H9 (cell line): ENCODE measurements at regions not wholly inside any gene's neighbourhood (a gene's known extent, or its start where the extent isn't known, plus 50 kb on each side); places are given as distances from the start of the nearest gene placed in this dataset.

Experiments
- DNase-seq: peaks from one replicate; pipeline ENCODE4 v3.0.0-alpha.2; 2017
- H2AFZ ChIP-seq: one replicate; pipeline ENCODE4 v1.6.1; 2013; ENCODE audit warnings: mild to moderate bottlenecking, low read length, control low read depth, moderate library complexity
- H2AK5ac ChIP-seq: 2 replicates; pipeline ENCODE4 v1.6.1; 2013; ENCODE audit warnings: low read length, control low read depth, mixed read lengths; ENCODE audit not compliant: insufficient read length
- H2BK120ac ChIP-seq: one replicate; pipeline ENCODE4 v1.6.1; 2013; ENCODE audit warnings: low read depth, mild to moderate bottlenecking, low read length, control low read depth, inconsistent platforms; ENCODE audit not compliant: poor library complexity, severe bottlenecking
- H2BK12ac ChIP-seq: 2 replicates; pipeline ENCODE4 v1.6.1; 2013; ENCODE audit warnings: low read length, control low read depth, mixed read lengths, low read depth; ENCODE audit not compliant: insufficient read length
- H2BK15ac ChIP-seq: 2 replicates; pipeline ENCODE4 v1.6.1; 2013; ENCODE audit warnings: low read depth, low read length, control low read depth
- H2BK20ac ChIP-seq: one replicate; pipeline ENCODE4 v1.6.1; 2013; ENCODE audit warnings: low read depth, mild to moderate bottlenecking, low read length, control low read depth, inconsistent platforms; ENCODE audit not compliant: poor library complexity, severe bottlenecking
- H2BK5ac ChIP-seq: 2 replicates; pipeline ENCODE4 v1.6.1; 2013; ENCODE audit warnings: low read length, control low read depth, mixed read lengths; ENCODE audit not compliant: insufficient read length
- H3K14ac ChIP-seq: 2 replicates; pipeline ENCODE4 v1.6.1; 2013; ENCODE audit warnings: low read length, control low read depth; ENCODE audit not compliant: insufficient read depth
- H3K18ac ChIP-seq: 2 replicates; pipeline ENCODE4 v1.6.1; 2013; ENCODE audit warnings: low read depth, mild to moderate bottlenecking, mixed read lengths, low read length, control low read depth; ENCODE audit not compliant: insufficient read length
- H3K23ac ChIP-seq: 2 replicates; pipeline ENCODE4 v1.6.1; 2013; ENCODE audit warnings: low read length, control low read depth, mixed read lengths, low read depth; ENCODE audit not compliant: insufficient read length
- H3K23me2 ChIP-seq: 2 replicates; pipeline ENCODE4 v1.6.1; 2013; ENCODE audit warnings: low read depth, mild to moderate bottlenecking, mixed read lengths, low read length, control low read depth; ENCODE audit not compliant: insufficient read length, poor library complexity, severe bottlenecking
- H3K27ac ChIP-seq: 2 replicates; pipeline ENCODE4 v1.5.1; 2013; ENCODE audit warnings: low read length, control low read depth, mixed read lengths, low read depth; ENCODE audit not compliant: insufficient read length
- H3K27me3 ChIP-seq: 2 replicates; pipeline ENCODE4 v1.6.1; 2013; ENCODE audit warnings: low read length, control low read depth, inconsistent platforms; ENCODE audit not compliant: insufficient read depth
- H3K4ac ChIP-seq: 2 replicates; pipeline ENCODE4 v1.6.1; 2013; ENCODE audit warnings: low read depth, mild to moderate bottlenecking, control low read depth, inconsistent platforms, low read length, moderate library complexity
- H3K4me1 ChIP-seq: 2 replicates; pipeline ENCODE4 v1.6.1; 2013; ENCODE audit warnings: low read length, control low read depth, inconsistent platforms; ENCODE audit not compliant: insufficient read depth
- H3K4me2 ChIP-seq: 2 replicates; pipeline ENCODE4 v1.6.1; 2013; ENCODE audit warnings: low read length, control low read depth, mixed read lengths; ENCODE audit not compliant: insufficient read length, insufficient read depth
- H3K56ac ChIP-seq: 2 replicates; pipeline ENCODE4 v1.6.1; 2013; ENCODE audit warnings: low read depth, mild to moderate bottlenecking, mixed read lengths, low read length, control low read depth; ENCODE audit not compliant: insufficient read length
- H3K79me1 ChIP-seq: 2 replicates; pipeline ENCODE4 v1.6.1; 2013; ENCODE audit warnings: low read depth, mild to moderate bottlenecking, moderate library complexity, low read length, control low read depth, inconsistent platforms; ENCODE audit not compliant: insufficient read depth, poor library complexity, severe bottlenecking
- H3K79me2 ChIP-seq: 2 replicates; pipeline ENCODE4 v1.6.1; 2013; ENCODE audit warnings: low read length, control low read depth, inconsistent platforms; ENCODE audit not compliant: insufficient read depth
- H3K9ac ChIP-seq: 2 replicates; pipeline ENCODE4 v1.6.1; 2013; ENCODE audit warnings: low read length, control low read depth, mixed read lengths; ENCODE audit not compliant: insufficient read length; ENCODE audit errors: extremely low read depth
- H3K9me3 ChIP-seq: one replicate; pipeline ENCODE4 v1.6.1; 2013; ENCODE audit warnings: low read depth, low read length, inconsistent platforms; ENCODE audit not compliant: control insufficient read depth
- H3T11ph ChIP-seq: one replicate; pipeline ENCODE4 v1.6.1; 2013; ENCODE audit warnings: mild to moderate bottlenecking, low read length, control low read depth, inconsistent platforms
- H4K20me1 ChIP-seq: one replicate; pipeline ENCODE4 v1.6.1; 2013; ENCODE audit not compliant: control insufficient read depth, insufficient read length, insufficient read depth
- H4K5ac ChIP-seq: 2 replicates; pipeline ENCODE4 v1.6.1; 2013; ENCODE audit warnings: low read depth, mild to moderate bottlenecking, mixed read lengths, low read length, control low read depth; ENCODE audit not compliant: insufficient read length
- H4K8ac ChIP-seq: replicated peaks from 2 replicates; pipeline ENCODE4 v1.6.1; 2013; ENCODE audit warnings: low read length, control low read depth, mixed read lengths, low read depth; ENCODE audit not compliant: insufficient read length
- H4K91ac ChIP-seq: 2 replicates; pipeline ENCODE4 v1.6.1; 2013; ENCODE audit warnings: low read depth, mild to moderate bottlenecking, moderate library complexity, mixed read lengths, low read length, control low read depth; ENCODE audit not compliant: insufficient read length
- H3K27ac Mint-ChIP-seq, 3 experiments: 2 replicates in 2 of 3; 3 replicates in 1 of 3; pipeline ENCODE4 v1.8.0; 2020 to 2021; ENCODE audit warnings: mixed read lengths in 3 of 3, mild to moderate bottlenecking in 1 of 3, moderate library complexity in 1 of 3
- H3K27me3 Mint-ChIP-seq: 2 replicates; pipeline ENCODE4 v1.8.0; 2021; ENCODE audit warnings: low read depth, mild to moderate bottlenecking, moderate library complexity, mixed read lengths
- H3K36me3 Mint-ChIP-seq, 3 experiments: 2 replicates in 2 of 3; 3 replicates in 1 of 3; pipeline ENCODE4 v1.8.0; 2020 to 2021; ENCODE audit warnings: low read depth in 3 of 3, mixed read lengths in 3 of 3; ENCODE audit not compliant: insufficient read depth in 1 of 3
- H3K4me1 Mint-ChIP-seq, 2 experiments: 2 replicates each; pipeline ENCODE4 v1.8.0; 2020; ENCODE audit warnings: mixed read lengths in 2 of 2
- H3K4me3 Mint-ChIP-seq, 2 experiments: 2 replicates in 1 of 2; 3 replicates in 1 of 2; pipeline ENCODE4 v1.8.0; 2020 to 2021; ENCODE audit warnings: mild to moderate bottlenecking in 2 of 2, mixed read lengths in 2 of 2, moderate library complexity in 1 of 2
- H3K9me3 Mint-ChIP-seq, 2 experiments: 2 replicates in 1 of 2; 3 replicates in 1 of 2; pipeline ENCODE4 v1.8.0; 2020; ENCODE audit warnings: mild to moderate bottlenecking in 2 of 2, mixed read lengths in 2 of 2, moderate library complexity in 1 of 2
- WGBS: extraction: QIAGEN DNeasy Blood & Tissue Kit; methylation state at CpG from one replicate; pipeline ENCODE4 v1.1.7; 2013; ENCODE audit warnings: missing lambda C conversion rate, low lambda C conversion rate, mixed read lengths; ENCODE audit not compliant: insufficient read length; ENCODE audit errors: extremely low coverage; 5-methylcytosine and 5-hydroxymethylcytosine counted together
- TF ChIP-seq, protein P1 (sequence below): fragments of 200-600 bp; sonication (generic); conservative IDR thresholded peaks from 3 replicates; pipeline ENCODE4 v1.8.0; 2021; ENCODE audit warnings: antibody characterized with exemption, mild to moderate bottlenecking

DNA sequence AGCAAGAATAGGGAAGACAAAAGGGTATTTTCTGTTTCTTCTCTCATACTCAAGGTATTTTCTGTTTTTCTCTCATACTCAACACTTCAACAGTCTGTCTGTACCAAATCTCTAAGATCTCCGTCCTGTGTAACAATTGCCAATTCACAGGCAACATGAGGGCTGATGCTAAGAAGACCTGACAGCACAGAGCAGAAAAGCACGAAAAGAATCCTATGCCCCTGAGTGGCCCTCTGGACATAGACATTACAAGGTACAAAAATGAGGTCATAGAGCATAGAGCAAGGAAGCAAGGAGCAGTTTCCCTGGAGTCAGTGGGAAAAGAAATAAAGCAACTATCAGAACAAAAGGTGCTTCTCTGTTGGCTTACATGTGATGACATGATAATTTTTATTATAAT is 1612.6 kb upstream of the CELF4 start:
- no peak overlapping the region for H2AK5ac ChIP-seq
- no peak overlapping the region for H3K27ac ChIP-seq
- WGBS: no CpG with 5 or more reads among the region's 2 CpGs
- H3K4ac ChIP-seq: no peak overlapping the region
- no peaks in the 10 kb centered on the region; the same call in 1 of the 2 replicates for H3K4me1 ChIP-seq
- no peak overlapping the region for H2BK12ac ChIP-seq
- H3K18ac ChIP-seq: no peak overlapping the region
- H3K9me3 ChIP-seq: no peaks in the 10 kb centered on the region
- TF ChIP-seq, protein P1, sequence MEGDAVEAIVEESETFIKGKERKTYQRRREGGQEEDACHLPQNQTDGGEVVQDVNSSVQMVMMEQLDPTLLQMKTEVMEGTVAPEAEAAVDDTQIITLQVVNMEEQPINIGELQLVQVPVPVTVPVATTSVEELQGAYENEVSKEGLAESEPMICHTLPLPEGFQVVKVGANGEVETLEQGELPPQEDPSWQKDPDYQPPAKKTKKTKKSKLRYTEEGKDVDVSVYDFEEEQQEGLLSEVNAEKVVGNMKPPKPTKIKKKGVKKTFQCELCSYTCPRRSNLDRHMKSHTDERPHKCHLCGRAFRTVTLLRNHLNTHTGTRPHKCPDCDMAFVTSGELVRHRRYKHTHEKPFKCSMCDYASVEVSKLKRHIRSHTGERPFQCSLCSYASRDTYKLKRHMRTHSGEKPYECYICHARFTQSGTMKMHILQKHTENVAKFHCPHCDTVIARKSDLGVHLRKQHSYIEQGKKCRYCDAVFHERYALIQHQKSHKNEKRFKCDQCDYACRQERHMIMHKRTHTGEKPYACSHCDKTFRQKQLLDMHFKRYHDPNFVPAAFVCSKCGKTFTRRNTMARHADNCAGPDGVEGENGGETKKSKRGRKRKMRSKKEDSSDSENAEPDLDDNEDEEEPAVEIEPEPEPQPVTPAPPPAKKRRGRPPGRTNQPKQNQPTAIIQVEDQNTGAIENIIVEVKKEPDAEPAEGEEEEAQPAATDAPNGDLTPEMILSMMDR: no peak
- no peaks in the 10 kb centered on the region for H3K79me1 ChIP-seq
- no peak for DNase-seq
- H4K91ac ChIP-seq: no peak overlapping the region
- H3K14ac ChIP-seq: no peak overlapping the region
- H4K8ac ChIP-seq: no peak overlapping the region
- H3K9me3 Mint-ChIP-seq: no peaks in the 10 kb centered on the region
- H2BK120ac ChIP-seq: no peak overlapping the region
- H2AFZ ChIP-seq: no peak overlapping the region
- no peak overlapping the region for H3K4me3 Mint-ChIP-seq
- H3K27me3 ChIP-seq: no peaks in the 10 kb centered on the region
- no peak overlapping the region for H3K23ac ChIP-seq
- no peak overlapping the region for H3K56ac ChIP-seq
- no peaks in the 10 kb centered on the region for H3K27me3 Mint-ChIP-seq
- H3K4me1 Mint-ChIP-seq: 0 out of 4 replicates have a peak, but pooled peaks cover 0 to 2% of the 10 kb centered on the region in 2 experiments
- H2BK5ac ChIP-seq: no peak overlapping the region
- H2BK15ac ChIP-seq: no peak overlapping the region
- no peaks in the 10 kb centered on the region for H3K79me2 ChIP-seq
- no peaks in the 10 kb centered on the region for H3K23me2 ChIP-seq
- no peak overlapping the region for H2BK20ac ChIP-seq
- no peaks in the 10 kb centered on the region for H4K20me1 ChIP-seq
- H4K5ac ChIP-seq: no peak overlapping the region
- H3K4me2 ChIP-seq: no peak overlapping the region
- H3K9ac ChIP-seq: no peak overlapping the region
- no peak overlapping the region for H3T11ph ChIP-seq
- H3K27ac Mint-ChIP-seq: peak overlapping the region in 1 of 3 experiments; percentile 2; a peak in 1 of 7 replicates
- H3K36me3 Mint-ChIP-seq: no peaks in the 10 kb centered on the region
